H9 (cell line): ENCODE measurements at regions not wholly inside any gene's neighbourhood (a gene's known extent, or its start where the extent isn't known, plus 50 kb on each side); places are given as distances from the start of the nearest gene placed in this dataset.
A peak's percentile ranks its signal among the peaks of the same experiment; 100 is the strongest.

ENCODE experiments used
- DNase-seq: peaks from one replicate; pipeline ENCODE4 v3.0.0-alpha.2; 2017
- H2AFZ ChIP-seq: one replicate; pipeline ENCODE4 v1.6.1; 2013; ENCODE audit warnings: mild to moderate bottlenecking, low read length, control low read depth, moderate library complexity
- H2AK5ac ChIP-seq: 2 replicates; pipeline ENCODE4 v1.6.1; 2013; ENCODE audit warnings: low read length, control low read depth, mixed read lengths; ENCODE audit not compliant: insufficient read length
- H2BK120ac ChIP-seq: one replicate; pipeline ENCODE4 v1.6.1; 2013; ENCODE audit warnings: low read depth, mild to moderate bottlenecking, low read length, control low read depth, inconsistent platforms; ENCODE audit not compliant: poor library complexity, severe bottlenecking
- H2BK12ac ChIP-seq: 2 replicates; pipeline ENCODE4 v1.6.1; 2013; ENCODE audit warnings: low read length, control low read depth, mixed read lengths, low read depth; ENCODE audit not compliant: insufficient read length
- H2BK15ac ChIP-seq: 2 replicates; pipeline ENCODE4 v1.6.1; 2013; ENCODE audit warnings: low read depth, low read length, control low read depth
- H2BK20ac ChIP-seq: one replicate; pipeline ENCODE4 v1.6.1; 2013; ENCODE audit warnings: low read depth, mild to moderate bottlenecking, low read length, control low read depth, inconsistent platforms; ENCODE audit not compliant: poor library complexity, severe bottlenecking
- H2BK5ac ChIP-seq: 2 replicates; pipeline ENCODE4 v1.6.1; 2013; ENCODE audit warnings: low read length, control low read depth, mixed read lengths; ENCODE audit not compliant: insufficient read length
- H3K14ac ChIP-seq: 2 replicates; pipeline ENCODE4 v1.6.1; 2013; ENCODE audit warnings: low read length, control low read depth; ENCODE audit not compliant: insufficient read depth
- H3K18ac ChIP-seq: 2 replicates; pipeline ENCODE4 v1.6.1; 2013; ENCODE audit warnings: low read depth, mild to moderate bottlenecking, mixed read lengths, low read length, control low read depth; ENCODE audit not compliant: insufficient read length
- H3K23ac ChIP-seq: 2 replicates; pipeline ENCODE4 v1.6.1; 2013; ENCODE audit warnings: low read length, control low read depth, mixed read lengths, low read depth; ENCODE audit not compliant: insufficient read length
- H3K23me2 ChIP-seq: 2 replicates; pipeline ENCODE4 v1.6.1; 2013; ENCODE audit warnings: low read depth, mild to moderate bottlenecking, mixed read lengths, low read length, control low read depth; ENCODE audit not compliant: insufficient read length, poor library complexity, severe bottlenecking
- H3K27ac ChIP-seq: 2 replicates; pipeline ENCODE4 v1.5.1; 2013; ENCODE audit warnings: low read length, control low read depth, mixed read lengths, low read depth; ENCODE audit not compliant: insufficient read length
- H3K27me3 ChIP-seq: 2 replicates; pipeline ENCODE4 v1.6.1; 2013; ENCODE audit warnings: low read length, control low read depth, inconsistent platforms; ENCODE audit not compliant: insufficient read depth
- H3K4ac ChIP-seq: 2 replicates; pipeline ENCODE4 v1.6.1; 2013; ENCODE audit warnings: low read depth, mild to moderate bottlenecking, control low read depth, inconsistent platforms, low read length, moderate library complexity
- H3K4me1 ChIP-seq: 2 replicates; pipeline ENCODE4 v1.6.1; 2013; ENCODE audit warnings: low read length, control low read depth, inconsistent platforms; ENCODE audit not compliant: insufficient read depth
- H3K4me2 ChIP-seq: 2 replicates; pipeline ENCODE4 v1.6.1; 2013; ENCODE audit warnings: low read length, control low read depth, mixed read lengths; ENCODE audit not compliant: insufficient read length, insufficient read depth
- H3K56ac ChIP-seq: 2 replicates; pipeline ENCODE4 v1.6.1; 2013; ENCODE audit warnings: low read depth, mild to moderate bottlenecking, mixed read lengths, low read length, control low read depth; ENCODE audit not compliant: insufficient read length
- H3K79me1 ChIP-seq: 2 replicates; pipeline ENCODE4 v1.6.1; 2013; ENCODE audit warnings: low read depth, mild to moderate bottlenecking, moderate library complexity, low read length, control low read depth, inconsistent platforms; ENCODE audit not compliant: insufficient read depth, poor library complexity, severe bottlenecking
- H3K79me2 ChIP-seq: 2 replicates; pipeline ENCODE4 v1.6.1; 2013; ENCODE audit warnings: low read length, control low read depth, inconsistent platforms; ENCODE audit not compliant: insufficient read depth
- H3K9ac ChIP-seq: 2 replicates; pipeline ENCODE4 v1.6.1; 2013; ENCODE audit warnings: low read length, control low read depth, mixed read lengths; ENCODE audit not compliant: insufficient read length; ENCODE audit errors: extremely low read depth
- H3K9me3 ChIP-seq: one replicate; pipeline ENCODE4 v1.6.1; 2013; ENCODE audit warnings: low read depth, low read length, inconsistent platforms; ENCODE audit not compliant: control insufficient read depth
- H3T11ph ChIP-seq: one replicate; pipeline ENCODE4 v1.6.1; 2013; ENCODE audit warnings: mild to moderate bottlenecking, low read length, control low read depth, inconsistent platforms
- H4K20me1 ChIP-seq: one replicate; pipeline ENCODE4 v1.6.1; 2013; ENCODE audit not compliant: control insufficient read depth, insufficient read length, insufficient read depth
- H4K5ac ChIP-seq: 2 replicates; pipeline ENCODE4 v1.6.1; 2013; ENCODE audit warnings: low read depth, mild to moderate bottlenecking, mixed read lengths, low read length, control low read depth; ENCODE audit not compliant: insufficient read length
- H4K8ac ChIP-seq: replicated peaks from 2 replicates; pipeline ENCODE4 v1.6.1; 2013; ENCODE audit warnings: low read length, control low read depth, mixed read lengths, low read depth; ENCODE audit not compliant: insufficient read length
- H4K91ac ChIP-seq: 2 replicates; pipeline ENCODE4 v1.6.1; 2013; ENCODE audit warnings: low read depth, mild to moderate bottlenecking, moderate library complexity, mixed read lengths, low read length, control low read depth; ENCODE audit not compliant: insufficient read length
- H3K27ac Mint-ChIP-seq, 3 experiments: 2 replicates in 2 of 3; 3 replicates in 1 of 3; pipeline ENCODE4 v1.8.0; 2020 to 2021; ENCODE audit warnings: mixed read lengths in 3 of 3, mild to moderate bottlenecking in 1 of 3, moderate library complexity in 1 of 3
- H3K27me3 Mint-ChIP-seq: 2 replicates; pipeline ENCODE4 v1.8.0; 2021; ENCODE audit warnings: low read depth, mild to moderate bottlenecking, moderate library complexity, mixed read lengths
- H3K36me3 Mint-ChIP-seq, 3 experiments: 2 replicates in 2 of 3; 3 replicates in 1 of 3; pipeline ENCODE4 v1.8.0; 2020 to 2021; ENCODE audit warnings: low read depth in 3 of 3, mixed read lengths in 3 of 3; ENCODE audit not compliant: insufficient read depth in 1 of 3
- H3K4me1 Mint-ChIP-seq, 2 experiments: 2 replicates each; pipeline ENCODE4 v1.8.0; 2020; ENCODE audit warnings: mixed read lengths in 2 of 2
- H3K4me3 Mint-ChIP-seq, 2 experiments: 2 replicates in 1 of 2; 3 replicates in 1 of 2; pipeline ENCODE4 v1.8.0; 2020 to 2021; ENCODE audit warnings: mild to moderate bottlenecking in 2 of 2, mixed read lengths in 2 of 2, moderate library complexity in 1 of 2
- H3K9me3 Mint-ChIP-seq, 2 experiments: 2 replicates in 1 of 2; 3 replicates in 1 of 2; pipeline ENCODE4 v1.8.0; 2020; ENCODE audit warnings: mild to moderate bottlenecking in 2 of 2, mixed read lengths in 2 of 2, moderate library complexity in 1 of 2
- CTCF ChIP-seq: fragments of 200-600 bp; sonication (generic); conservative IDR thresholded peaks from 3 replicates; pipeline ENCODE4 v1.8.0; 2021; ENCODE audit warnings: antibody characterized with exemption, mild to moderate bottlenecking
- WGBS: extraction: QIAGEN DNeasy Blood & Tissue Kit; methylation state at CpG from one replicate; pipeline ENCODE4 v1.1.7; 2013; ENCODE audit warnings: missing lambda C conversion rate, low lambda C conversion rate, mixed read lengths; ENCODE audit not compliant: insufficient read length; ENCODE audit errors: extremely low coverage; 5-methylcytosine and 5-hydroxymethylcytosine counted together

GRCh38 chr16:73286346-73287267, 238.7 kb upstream of the ZFHX3 start:
- Histone ChIP-seq H3K18ac (no peak overlapping the region), H2BK5ac (no peak overlapping the region), H3K27me3 (no peaks in the 10 kb centered on the region), H4K8ac (no peak overlapping the region), H3T11ph (no peak overlapping the region), H3K23me2 (no peaks in the 10 kb centered on the region), H4K5ac (no peak overlapping the region), H3K23ac (no peak overlapping the region), H2AK5ac (no peak overlapping the region), H3K79me1 (no peaks in the 10 kb centered on the region), H4K20me1 (no peaks in the 10 kb centered on the region), H3K4me2 (no peak overlapping the region), H3K79me2 (no peaks in the 10 kb centered on the region), H3K4ac (no peak overlapping the region; the same call in 1 of the 2 replicates), H2BK20ac (no peak overlapping the region), H3K9me3 (no peaks in the 10 kb centered on the region), H3K14ac (peak overlapping the region; percentile 6; the same call in 1 of the 2 replicates), H2BK120ac (no peak overlapping the region), H4K91ac (no peak overlapping the region), H2BK12ac (no peak overlapping the region), H3K9ac (no peak overlapping the region), H3K27ac (no peak overlapping the region), H2BK15ac (no peak overlapping the region), H2AFZ (no peak overlapping the region), H3K4me1 (no peaks in the 10 kb centered on the region), H3K56ac (no peak overlapping the region)
- H3K4me3 Mint-ChIP-seq, result no peak overlapping the region
- no peak for TF ChIP-seq CTCF
- no peak for DNase-seq
- WGBS, result no CpG with 5 or more reads among the region's 14 CpGs
- peaks cover 2% of the 10 kb centered on the region; the same call in 1 of the 2 replicates for H3K27me3 Mint-ChIP-seq
- H3K4me1 Mint-ChIP-seq, result peaks cover 6 to 9% of the 10 kb centered on the region in 2 experiments; a peak in 3 of 4 replicates
- no peak overlapping the region for H3K27ac Mint-ChIP-seq
- H3K36me3 Mint-ChIP-seq, result no peaks in the 10 kb centered on the region
- no peaks in the 10 kb centered on the region; a peak in 1 of 5 replicates for H3K9me3 Mint-ChIP-seq
